Mucosa of rectum (tissue), 2 donors: ENCODE measurements at regions not wholly inside any gene's neighbourhood (a gene's known extent, or its start where the extent isn't known, plus 50 kb on each side); places are given as distances from the start of the nearest gene placed in this dataset.

Experiments
- H3K27ac ChIP-seq, 2 donors: one replicate each; pipeline ENCODE4 v1.7.0; 2013; ENCODE audit warnings: inconsistent platforms in 2 of 2, low read depth in 2 of 2, low read length in 2 of 2
- H3K27me3 ChIP-seq, 2 donors: one replicate each; pipeline ENCODE4 v1.7.0; 2013; ENCODE audit warnings: low read length in 2 of 2; ENCODE audit not compliant: control insufficient read depth in 2 of 2, insufficient read depth in 2 of 2
- H3K36me3 ChIP-seq, 2 donors: one replicate each; pipeline ENCODE4 v1.7.0; 2013; ENCODE audit warnings: low read length in 2 of 2; ENCODE audit not compliant: control insufficient read depth in 2 of 2, insufficient read depth in 2 of 2
- H3K4me1 ChIP-seq, 2 donors: one replicate each; pipeline ENCODE4 v1.7.0; 2013; ENCODE audit warnings: low read length in 2 of 2, mild to moderate bottlenecking in 1 of 2; ENCODE audit not compliant: control insufficient read depth in 2 of 2, insufficient read depth in 2 of 2
- H3K4me3 ChIP-seq, 2 donors: one replicate each; pipeline ENCODE4 v1.7.0; 2013; ENCODE audit warnings: low read length in 2 of 2
- H3K9ac ChIP-seq, 2 donors: one replicate each; pipeline ENCODE4 v1.7.0; 2013; ENCODE audit warnings: low read length in 2 of 2, low read depth in 1 of 2, mild to moderate bottlenecking in 1 of 2
- H3K9me3 ChIP-seq, 2 donors: one replicate each; pipeline ENCODE4 v1.7.0; 2013; ENCODE audit warnings: low read length in 2 of 2; ENCODE audit not compliant: control insufficient read depth in 2 of 2
- donor health status: healthy.
- donor health status: Normal muscosa, but diverticular disease.

DNA sequence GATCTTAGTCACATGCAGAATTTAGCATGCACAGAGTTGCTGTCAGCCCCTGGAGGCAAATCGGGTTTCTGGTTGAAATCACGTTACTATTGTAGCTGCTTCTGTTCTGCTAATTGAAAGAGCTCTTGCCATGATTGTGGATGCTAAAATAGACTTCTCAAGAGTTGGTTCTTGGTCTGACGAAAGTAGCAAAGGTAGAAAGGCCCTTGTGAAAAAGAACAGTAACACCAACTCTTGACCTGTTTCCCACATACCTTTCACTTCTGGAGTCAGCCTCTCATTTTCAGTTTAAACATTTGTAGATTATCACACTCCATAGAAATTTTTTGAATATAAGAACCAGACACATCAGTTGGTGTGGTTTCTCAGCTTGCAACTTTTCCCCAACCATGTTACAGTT is 110.0 kb upstream of the EPB41L3 start:
- Histone ChIP-seq H3K9ac (no peak overlapping the region), H3K36me3 (no peaks in the 10 kb centered on the region), H3K4me3 (no peak overlapping the region), H3K27me3 (no peaks in the 10 kb centered on the region), H3K9me3 (no peaks in the 10 kb centered on the region), H3K4me1 (no peaks in the 10 kb centered on the region), H3K27ac (no peak overlapping the region)

DNA sequence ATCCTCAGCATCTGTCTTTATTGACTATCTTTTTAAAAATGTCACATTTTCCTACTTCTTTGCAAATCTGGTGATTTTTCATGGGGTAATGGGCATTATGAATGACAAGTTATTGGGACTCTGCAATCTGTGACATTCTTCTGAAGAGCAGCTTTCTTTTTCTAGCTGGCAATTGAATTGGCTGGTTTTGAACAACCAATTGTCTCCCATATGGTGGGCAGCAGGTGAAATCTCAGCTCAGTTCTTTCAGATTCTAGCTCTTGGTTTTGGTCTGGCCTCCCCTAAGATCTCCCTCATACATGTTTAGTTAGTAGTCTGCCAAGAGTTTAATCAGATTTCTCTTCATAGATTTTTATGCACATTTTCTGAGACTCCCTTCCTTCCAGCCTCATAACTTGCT is 107.9 kb upstream of the EPB41L3 start:
- H3K27me3 ChIP-seq = no peaks in the 10 kb centered on the region
- no peak overlapping the region for H3K27ac ChIP-seq
- no peaks in the 10 kb centered on the region for H3K4me1 ChIP-seq
- no peak overlapping the region for H3K9ac ChIP-seq
- H3K4me3 ChIP-seq = no peak overlapping the region
- no peaks in the 10 kb centered on the region for H3K36me3 ChIP-seq
- H3K9me3 ChIP-seq = no peaks in the 10 kb centered on the region

DNA sequence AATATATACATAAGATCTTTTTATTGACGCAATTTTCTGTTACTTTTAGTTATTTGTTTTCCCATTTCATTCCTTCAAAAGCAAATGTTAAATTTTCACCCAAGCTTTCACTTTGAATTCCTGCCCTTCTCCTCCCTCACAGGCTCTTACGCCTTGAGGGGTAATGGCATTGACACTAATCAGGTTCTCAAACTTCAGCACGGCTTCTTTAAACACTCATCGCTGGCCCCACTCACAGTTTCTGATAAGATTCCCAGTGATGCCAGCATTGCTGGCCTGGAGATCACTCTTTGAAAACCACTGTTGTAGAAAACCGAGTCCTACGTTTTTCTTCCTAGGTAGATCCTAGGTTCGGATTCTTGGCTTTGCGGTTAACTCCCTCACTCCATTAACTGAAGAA is 105.6 kb upstream of the EPB41L3 start:
- H3K4me3 ChIP-seq = no peak overlapping the region
- H3K27me3 ChIP-seq = no peaks in the 10 kb centered on the region
- no peak overlapping the region for H3K27ac ChIP-seq
- no peaks in the 10 kb centered on the region for H3K9me3 ChIP-seq
- H3K9ac ChIP-seq = no peak overlapping the region
- H3K36me3 ChIP-seq = no peaks in the 10 kb centered on the region
- H3K4me1 ChIP-seq = no peaks in the 10 kb centered on the region

DNA sequence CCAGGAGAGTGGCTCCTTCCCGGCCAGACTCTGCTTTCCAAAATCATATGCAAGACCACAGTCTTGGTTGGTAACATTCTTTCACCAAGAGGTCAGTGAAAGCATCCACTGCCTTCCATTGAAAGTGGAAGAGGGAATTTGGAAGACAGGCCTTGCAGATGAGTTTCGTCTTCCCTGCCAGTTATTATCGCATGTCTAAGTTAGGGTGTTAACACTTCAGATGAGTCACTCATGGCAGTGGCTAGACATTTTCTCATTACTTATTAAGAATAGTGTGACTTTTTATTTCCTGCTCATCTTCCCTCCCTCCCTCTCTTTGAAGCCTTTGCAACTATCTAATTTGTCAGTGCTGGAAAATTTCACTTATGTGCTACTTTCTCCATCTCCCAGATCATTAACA is 102.9 kb upstream of the EPB41L3 start:
- Histone ChIP-seq H3K9ac (no peak overlapping the region), H3K27ac (no peak overlapping the region), H3K36me3 (no peaks in the 10 kb centered on the region), H3K4me1 (no peaks in the 10 kb centered on the region), H3K27me3 (no peaks in the 10 kb centered on the region), H3K4me3 (no peak overlapping the region), H3K9me3 (no peaks in the 10 kb centered on the region)

DNA sequence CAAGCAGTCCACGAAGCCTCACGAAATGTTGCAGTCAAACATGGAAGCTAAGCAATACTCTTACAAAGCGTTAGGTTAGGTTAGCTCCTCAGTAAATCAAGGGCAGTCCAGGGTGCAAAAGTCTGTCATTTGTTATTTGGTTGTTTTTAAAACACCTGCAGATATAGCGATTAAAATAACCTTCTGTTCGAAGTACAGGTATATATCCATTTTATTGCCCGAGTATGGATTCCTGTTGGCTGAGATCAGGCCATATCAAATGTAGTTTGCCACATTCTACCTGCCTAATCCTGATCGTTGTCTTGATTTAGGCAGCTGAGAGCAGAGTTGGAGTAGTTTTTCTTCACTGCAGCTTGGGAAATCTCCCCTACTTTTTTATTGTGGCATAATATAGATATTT is 99.5 kb upstream of the EPB41L3 start:
- H3K27me3 ChIP-seq = no peaks in the 10 kb centered on the region
- no peak overlapping the region for H3K9ac ChIP-seq
- no peaks in the 10 kb centered on the region for H3K4me1 ChIP-seq
- no peaks in the 10 kb centered on the region for H3K36me3 ChIP-seq
- H3K4me3 ChIP-seq = no peak overlapping the region
- H3K27ac ChIP-seq = no peak overlapping the region
- no peaks in the 10 kb centered on the region for H3K9me3 ChIP-seq

DNA sequence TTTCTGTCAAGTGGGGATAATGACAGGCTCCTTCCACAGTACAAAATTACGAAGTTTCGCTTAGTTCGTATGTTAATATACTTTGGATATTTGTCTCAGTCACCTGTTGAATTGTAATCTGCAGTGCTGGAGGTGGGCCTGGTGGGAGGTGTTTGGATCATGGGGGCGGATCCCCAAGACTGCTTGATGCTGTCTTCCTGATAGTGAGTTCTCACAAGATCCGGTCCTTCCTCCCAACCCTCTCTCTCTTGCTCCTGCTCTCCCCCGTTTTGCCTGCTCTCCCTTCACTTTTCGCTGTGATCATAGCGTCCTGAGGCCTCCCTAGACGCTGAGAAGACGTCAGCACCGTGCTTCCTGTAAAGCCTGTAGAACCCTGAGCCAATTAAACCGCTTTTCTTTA is 97.1 kb upstream of the EPB41L3 start:
- Histone ChIP-seq H3K4me1 (no peaks in the 10 kb centered on the region), H3K4me3 (no peak overlapping the region)

DNA sequence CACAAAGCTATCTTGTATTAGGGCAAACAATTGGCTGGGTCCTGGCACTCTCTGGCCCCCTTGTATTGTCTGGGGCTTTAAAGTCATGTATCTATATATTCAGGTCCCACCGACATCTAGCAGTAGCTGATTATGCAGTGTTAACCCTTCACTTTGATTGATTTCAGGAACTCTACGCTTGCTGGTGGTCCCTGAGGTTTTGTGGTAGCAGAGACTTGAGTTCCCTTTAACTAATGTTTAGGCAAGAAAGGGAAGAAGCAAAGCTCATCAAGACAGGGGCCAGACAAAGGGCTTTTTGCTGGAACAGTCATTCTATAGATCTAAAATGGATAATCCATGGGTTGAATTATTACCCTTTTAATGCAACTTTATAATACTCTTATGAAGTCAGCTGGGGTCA is 95.3 kb upstream of the EPB41L3 start:
- Histone ChIP-seq H3K27me3 (no peaks in the 10 kb centered on the region), H3K4me3 (no peak overlapping the region), H3K9me3 (no peaks in the 10 kb centered on the region)

More for the DNA sequence above, 97.1 kb upstream of the EPB41L3 start:
- Histone ChIP-seq H3K27me3 (no peaks in the 10 kb centered on the region), H3K27ac (no peak overlapping the region), H3K9ac (no peak overlapping the region), H3K9me3 (no peaks in the 10 kb centered on the region), H3K36me3 (no peaks in the 10 kb centered on the region)

DNA sequence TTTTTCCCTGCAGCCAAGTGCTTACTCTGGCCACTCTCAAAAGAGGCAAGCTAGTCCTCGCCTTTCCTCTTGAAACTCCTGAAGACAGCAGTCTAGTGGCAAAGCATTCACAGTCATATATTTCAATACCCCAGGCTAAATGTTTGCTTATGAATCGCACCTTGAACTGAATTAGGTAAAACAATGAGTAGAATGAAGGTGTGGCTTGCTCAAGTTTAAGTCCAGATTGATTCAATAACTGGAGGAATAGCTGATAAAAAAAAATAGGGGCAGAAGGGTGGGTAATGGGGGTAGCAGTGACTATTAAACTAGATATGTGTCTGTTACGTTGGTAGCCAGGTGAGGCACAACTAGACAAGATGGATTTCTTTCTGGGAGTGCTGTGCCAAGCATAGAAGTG is 88.2 kb upstream of the EPB41L3 start:
- H3K9ac ChIP-seq = no peak overlapping the region
- H3K27ac ChIP-seq = no peak overlapping the region
- no peak overlapping the region for H3K4me3 ChIP-seq
- no peaks in the 10 kb centered on the region for H3K27me3 ChIP-seq
- no peaks in the 10 kb centered on the region for H3K9me3 ChIP-seq
- H3K36me3 ChIP-seq = no peaks in the 10 kb centered on the region
- H3K4me1 ChIP-seq = peaks cover 2 to 10% of the 10 kb centered on the region in 2 donors

More for the DNA sequence above, 95.3 kb upstream of the EPB41L3 start:
- Histone ChIP-seq H3K27ac (no peak overlapping the region), H3K9ac (no peak overlapping the region), H3K36me3 (no peaks in the 10 kb centered on the region), H3K4me1 (no peaks in the 10 kb centered on the region)

DNA sequence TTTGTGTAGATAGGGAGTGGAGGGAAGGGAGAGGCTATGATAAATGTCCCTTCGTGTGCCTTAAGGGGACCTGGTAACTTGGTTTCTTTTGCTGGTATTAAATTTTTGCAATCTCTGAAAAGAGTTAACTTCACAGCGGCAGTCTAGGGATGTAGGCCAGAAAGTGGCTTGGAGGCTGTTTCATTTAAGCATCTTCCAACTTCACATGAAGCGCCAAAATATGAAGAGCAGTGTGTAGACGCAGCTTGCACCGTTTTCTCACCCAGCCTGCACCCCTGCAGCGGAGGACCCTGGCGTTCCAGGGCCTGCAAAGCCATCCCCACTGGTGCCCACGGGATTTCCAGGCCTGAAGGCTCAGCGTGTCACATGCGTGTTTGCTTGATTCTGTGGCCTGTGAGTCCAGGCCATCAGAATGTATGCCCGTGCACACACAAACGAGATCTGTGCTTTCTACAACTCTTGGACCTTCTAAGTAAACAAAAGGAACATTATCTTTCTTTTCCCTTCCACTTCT is 87.2 kb upstream of the EPB41L3 start:
- Histone ChIP-seq H3K9me3 (no peaks in the 10 kb centered on the region), H3K27me3 (no peaks in the 10 kb centered on the region), H3K36me3 (no peaks in the 10 kb centered on the region), H3K4me3 (no peak overlapping the region), H3K9ac (no peak overlapping the region), H3K4me1 (peaks cover 2 to 18% of the 10 kb centered on the region in 2 donors), H3K27ac (no peak overlapping the region)

DNA sequence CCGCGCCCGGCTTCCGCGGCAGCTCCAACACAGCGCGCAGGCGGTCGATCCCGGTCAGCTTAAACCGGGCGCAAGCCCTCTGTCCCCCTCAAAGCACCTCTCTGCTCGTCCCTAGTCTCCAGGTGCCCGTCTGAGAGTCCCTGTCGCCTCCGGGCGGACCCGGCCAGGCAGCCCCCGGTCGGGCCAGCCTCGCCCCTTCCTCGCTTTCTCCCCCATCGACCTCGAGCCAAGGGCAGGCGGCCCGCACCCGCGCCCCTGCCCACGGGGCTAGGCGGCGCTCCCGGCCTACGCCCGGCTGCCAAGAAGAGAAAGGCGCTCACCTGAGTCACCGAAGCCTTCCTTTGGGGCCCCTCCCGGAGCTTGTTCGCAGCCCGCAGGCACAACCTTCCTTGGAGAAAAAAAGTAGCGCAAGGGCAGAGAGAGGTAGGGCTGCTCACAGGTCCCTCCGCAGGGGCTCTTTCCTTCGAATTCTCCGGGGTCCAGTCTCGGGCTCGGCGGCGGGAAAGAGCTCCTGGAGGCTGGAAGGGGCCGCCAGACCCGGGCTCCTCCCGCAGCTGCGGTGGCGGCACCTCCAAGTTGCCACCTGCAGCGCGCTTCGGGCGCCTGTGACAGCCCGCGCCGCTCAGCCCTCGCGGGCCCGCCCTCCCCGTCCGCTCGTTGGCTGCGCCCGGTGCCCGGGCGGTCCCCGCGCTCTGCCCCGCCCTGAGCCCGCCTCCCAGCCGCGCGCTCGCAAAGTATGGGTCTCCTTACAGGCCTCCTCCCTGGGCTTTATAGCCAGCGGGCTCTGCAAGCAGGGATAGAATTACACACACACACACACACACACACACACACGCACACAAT is 86.5 kb upstream of the EPB41L3 start:
- H3K9ac ChIP-seq = peak overlapping the region; percentile 57 to 76
- H3K9me3 ChIP-seq = no peaks in the 10 kb centered on the region
- H3K4me3 ChIP-seq = peak overlapping the region; percentile 73 to 76
- peaks cover 2 to 18% of the 10 kb centered on the region in 2 donors for H3K4me1 ChIP-seq
- H3K27ac ChIP-seq = peak overlapping the region; percentile 81 to 85
- no peaks in the 10 kb centered on the region for H3K27me3 ChIP-seq
- no peaks in the 10 kb centered on the region for H3K36me3 ChIP-seq
